Hepatocyte (in vitro differentiated cells): ENCODE measurements at regions not wholly inside any gene's neighbourhood (a gene's known extent, or its start where the extent isn't known, plus 50 kb on each side); places are given as distances from the start of the nearest gene placed in this dataset.

Experiments used
- CTCF ChIP-seq: fragments of 200-600 bp; sonication (generic); IDR thresholded peaks from 2 replicates; pipeline ENCODE4 v1.5.1; 2016; ENCODE audit warnings: antibody characterized with exemption, mild to moderate bottlenecking; ENCODE audit not compliant: poor library complexity
- EZH2 ChIP-seq: fragments of 200-600 bp; sonication (generic); IDR thresholded peaks from 2 replicates; pipeline ENCODE4 v1.6.1; 2016; ENCODE audit warnings: antibody characterized with exemption, mild to moderate bottlenecking, borderline replicate concordance
- EZH2phosphoT487 ChIP-seq: fragments of 200-600 bp; sonication (generic); IDR thresholded peaks from one replicate; pipeline ENCODE4 v1.6.1; 2018; ENCODE audit warnings: antibody characterized with exemption, mild to moderate bottlenecking, low read depth, moderate library complexity; ENCODE audit not compliant: unreplicated experiment, severe bottlenecking

DNA sequence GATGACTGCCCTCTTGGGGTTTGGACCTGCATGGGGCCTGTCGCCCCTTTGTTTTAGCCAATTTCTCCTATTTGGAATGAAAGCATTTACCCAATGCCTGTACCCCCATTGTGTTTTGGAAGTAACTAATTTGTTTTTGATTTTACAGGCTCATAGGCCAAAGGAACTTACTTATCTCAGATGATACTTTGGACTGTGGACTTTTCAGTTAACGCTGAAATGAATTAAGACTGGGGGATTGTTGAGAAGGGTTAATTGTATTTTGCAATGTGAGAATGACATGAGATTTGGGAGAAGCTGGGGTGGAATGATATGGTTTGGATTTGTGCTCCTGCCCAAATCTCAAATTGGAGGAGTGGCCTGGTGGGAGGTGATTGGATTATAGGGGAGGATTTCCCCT is 185.8 kb upstream of the PHYHIPL start:
- no peak for TF ChIP-seq EZH2
- no peak for TF ChIP-seq CTCF
- TF ChIP-seq EZH2phosphoT487: no peak
